ENCODE measurements at regions not wholly inside any gene's neighbourhood (a gene's known extent, or its start where the extent isn't known, plus 50 kb on each side); places are given as distances from the start of the nearest gene placed in this dataset.

DNA sequence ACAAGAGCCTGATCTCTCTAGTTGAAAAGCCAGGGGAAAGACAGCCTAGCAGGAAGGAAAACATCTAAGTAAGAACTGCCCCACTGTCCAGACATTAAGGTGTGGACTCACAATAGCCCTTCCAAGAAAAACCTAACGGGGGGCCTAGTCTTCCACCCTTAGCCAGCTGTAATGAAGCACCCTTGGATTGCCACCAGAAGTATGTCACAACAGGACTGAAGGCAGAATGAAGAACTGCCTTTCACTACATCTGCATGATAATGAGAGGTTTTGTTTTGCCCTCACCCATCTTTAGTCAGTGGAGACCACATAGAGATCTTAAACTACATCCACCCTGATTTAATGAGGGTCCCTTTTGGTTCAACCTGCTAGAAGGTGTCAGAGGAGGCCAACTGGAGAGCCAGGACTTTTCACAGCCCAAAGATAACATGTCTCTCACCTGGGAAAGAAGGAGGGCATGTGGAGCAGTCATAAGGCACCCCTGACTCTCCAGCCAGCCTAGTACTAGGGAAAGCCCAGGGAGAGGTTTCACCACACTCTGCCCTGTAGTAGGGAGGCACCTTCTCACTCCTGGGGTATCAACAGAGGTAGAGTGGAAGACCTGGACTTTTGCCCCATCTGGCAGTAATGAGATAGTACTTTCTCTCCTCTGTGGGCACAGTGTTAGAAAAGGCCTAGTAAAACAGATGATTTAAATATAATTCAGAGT lies 1017.4 kb upstream of the MANEA start:
- TF ChIP-seq CTCF (IDR thresholded peaks at IDR 0.05), result no peak
- TF ChIP-seq POLR2A (IDR thresholded peaks at IDR 0.05), result no peak

Measured in adrenal gland (tissue), 5 donors.